ENCODE measurements at regions not wholly inside any gene's neighbourhood (a gene's known extent, or its start where the extent isn't known, plus 50 kb on each side); places are given as distances from the start of the nearest gene placed in this dataset.

DNA sequence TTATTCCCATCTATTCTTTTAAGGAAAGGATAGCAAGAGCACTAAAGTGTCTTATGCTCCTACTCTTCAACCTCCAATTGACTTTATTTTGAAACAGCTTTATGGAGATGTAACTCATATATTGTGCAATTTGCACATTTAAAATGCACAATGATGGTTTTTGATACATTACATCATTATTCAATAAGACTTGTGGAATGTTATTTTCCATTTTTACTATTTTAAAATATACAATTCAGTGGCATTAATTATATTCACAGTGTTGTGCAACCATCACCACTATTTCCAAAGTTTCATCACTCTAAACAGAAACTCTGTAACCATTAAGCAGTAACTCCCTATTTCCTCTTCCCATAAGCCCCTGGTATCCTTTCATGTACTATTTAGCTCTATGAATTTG, 489.8 kb downstream of the NEBL start:
- Histone ChIP-seq H3K4me3 (ENCODE audit: low read depth, low read length) (no peak overlapping the region), H3K27me3 (ENCODE audit: control insufficient read depth, insufficient read depth, low read length) (no peaks in the 10 kb centered on the region), H3K27ac (ENCODE audit: low read depth, low read length) (no peak overlapping the region), H3K36me3 (ENCODE audit: control insufficient read depth, insufficient read depth, low read length) (no peaks in the 10 kb centered on the region), H3K9ac (ENCODE audit: low read length) (no peak overlapping the region), H3K9me3 (ENCODE audit: control insufficient read depth, insufficient read depth, low read depth, low read length) (no peaks in the 10 kb centered on the region), H3K4me1 (ENCODE audit: control insufficient read depth, insufficient read depth, low read length) (no peaks in the 10 kb centered on the region)

GRCh38 chr10:20406281-20407104, 490.6 kb downstream of the NEBL start:
- no peaks in the 10 kb centered on the region for H3K36me3 ChIP-seq (ENCODE audit: control insufficient read depth, insufficient read depth, low read length)
- no peaks in the 10 kb centered on the region for H3K9me3 ChIP-seq (ENCODE audit: control insufficient read depth, insufficient read depth, low read depth, low read length)
- no peak overlapping the region for H3K9ac ChIP-seq (ENCODE audit: low read length)
- H3K4me1 ChIP-seq (ENCODE audit: control insufficient read depth, insufficient read depth, low read length): no peaks in the 10 kb centered on the region
- no peaks in the 10 kb centered on the region for H3K27me3 ChIP-seq (ENCODE audit: control insufficient read depth, insufficient read depth, low read length)
- H3K4me3 ChIP-seq (ENCODE audit: low read depth, low read length): no peak overlapping the region
- no peak overlapping the region for H3K27ac ChIP-seq (ENCODE audit: low read depth, low read length)

DNA sequence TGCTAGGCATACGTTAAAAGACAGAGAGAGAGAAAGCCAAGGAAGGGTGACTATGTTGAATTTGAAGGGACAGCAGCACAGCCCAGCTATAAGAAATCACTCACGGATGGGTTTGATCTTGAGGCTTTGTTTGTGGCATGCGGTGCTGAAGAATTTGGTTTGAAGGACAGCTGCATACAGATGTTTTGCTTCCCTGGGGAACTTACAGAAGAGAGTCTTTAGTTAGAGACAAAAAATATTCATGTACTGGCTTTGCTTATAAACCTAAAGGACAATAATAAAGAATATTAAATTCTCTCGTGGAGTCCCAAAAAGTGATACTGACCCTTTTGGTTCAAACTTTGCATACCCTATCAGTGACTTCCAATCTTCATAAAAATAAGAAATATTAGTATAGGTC, 491.4 kb downstream of the NEBL start:
- Histone ChIP-seq H3K4me1 (ENCODE audit: control insufficient read depth, insufficient read depth, low read length) (no peaks in the 10 kb centered on the region), H3K27ac (ENCODE audit: low read depth, low read length) (no peak overlapping the region), H3K4me3 (ENCODE audit: low read depth, low read length) (no peak overlapping the region), H3K9me3 (ENCODE audit: control insufficient read depth, insufficient read depth, low read depth, low read length) (no peaks in the 10 kb centered on the region), H3K27me3 (ENCODE audit: control insufficient read depth, insufficient read depth, low read length) (no peaks in the 10 kb centered on the region), H3K9ac (ENCODE audit: low read length) (no peak overlapping the region), H3K36me3 (ENCODE audit: control insufficient read depth, insufficient read depth, low read length) (no peaks in the 10 kb centered on the region)

- Histone ChIP-seq H3K27me3 (ENCODE audit: control insufficient read depth, insufficient read depth, low read length) (no peaks in the 10 kb centered on the region), H3K27ac (ENCODE audit: low read depth, low read length) (no peak overlapping the region), H3K4me3 (ENCODE audit: low read depth, low read length) (no peak overlapping the region), H3K9me3 (ENCODE audit: control insufficient read depth, insufficient read depth, low read depth, low read length) (no peaks in the 10 kb centered on the region), H3K36me3 (ENCODE audit: control insufficient read depth, insufficient read depth, low read length) (no peaks in the 10 kb centered on the region), H3K4me1 (ENCODE audit: control insufficient read depth, insufficient read depth, low read length) (no peaks in the 10 kb centered on the region), H3K9ac (ENCODE audit: low read length) (no peak overlapping the region)
Observed at GRCh38 chr10:20405050-20405449, 492.1 kb downstream of the NEBL start.

GRCh38 chr10:20399772-20400171, 497.3 kb downstream of the NEBL start:
- H3K4me3 ChIP-seq (ENCODE audit: low read depth, low read length): no peak overlapping the region
- H3K27ac ChIP-seq (ENCODE audit: low read depth, low read length): no peak overlapping the region
- no peak overlapping the region for H3K9ac ChIP-seq (ENCODE audit: low read length)
- no peaks in the 10 kb centered on the region for H3K36me3 ChIP-seq (ENCODE audit: control insufficient read depth, insufficient read depth, low read length)
- no peaks in the 10 kb centered on the region for H3K4me1 ChIP-seq (ENCODE audit: control insufficient read depth, insufficient read depth, low read length)
- no peaks in the 10 kb centered on the region; the same call in 1 of the 2 replicates for H3K9me3 ChIP-seq (ENCODE audit: control insufficient read depth, insufficient read depth, low read depth, low read length)
- no peaks in the 10 kb centered on the region for H3K27me3 ChIP-seq (ENCODE audit: control insufficient read depth, insufficient read depth, low read length)

DNA sequence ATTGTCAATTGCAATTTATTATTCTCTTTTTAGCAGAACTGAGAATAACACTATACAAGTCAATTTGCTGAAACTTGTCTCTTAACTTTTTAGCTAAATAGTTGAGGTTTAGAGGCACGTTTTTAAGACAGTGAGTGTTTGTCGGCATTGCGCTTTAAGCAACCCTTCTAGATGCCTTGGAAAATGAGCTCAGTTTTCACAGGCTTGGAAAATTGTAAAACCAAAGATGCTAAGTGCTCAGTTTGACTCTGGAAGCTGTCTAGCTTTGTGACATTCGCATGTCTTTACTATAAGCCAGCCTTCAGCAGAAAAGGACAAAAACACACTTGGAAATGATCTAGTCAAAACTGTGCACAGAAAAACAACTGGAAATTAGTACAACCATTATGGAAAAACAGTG, 500.4 kb downstream of the NEBL start:
- H3K36me3 ChIP-seq (ENCODE audit: control insufficient read depth, insufficient read depth, low read length): no peaks in the 10 kb centered on the region
- no peak overlapping the region for H3K27ac ChIP-seq (ENCODE audit: low read depth, low read length)
- no peaks in the 10 kb centered on the region; the same call in 1 of the 2 replicates for H3K9me3 ChIP-seq (ENCODE audit: control insufficient read depth, insufficient read depth, low read depth, low read length)
- H3K4me3 ChIP-seq (ENCODE audit: low read depth, low read length): no peak overlapping the region
- H3K9ac ChIP-seq (ENCODE audit: low read length): no peak overlapping the region
- H3K4me1 ChIP-seq (ENCODE audit: control insufficient read depth, insufficient read depth, low read length): no peaks in the 10 kb centered on the region
- H3K27me3 ChIP-seq (ENCODE audit: control insufficient read depth, insufficient read depth, low read length): no peaks in the 10 kb centered on the region

- H3K27me3 ChIP-seq (ENCODE audit: control insufficient read depth, insufficient read depth, low read length): no peaks in the 10 kb centered on the region
- H3K9me3 ChIP-seq (ENCODE audit: control insufficient read depth, insufficient read depth, low read depth, low read length): no peaks in the 10 kb centered on the region; the same call in 1 of the 2 replicates
- no peak overlapping the region for H3K27ac ChIP-seq (ENCODE audit: low read depth, low read length)
- no peak overlapping the region for H3K4me3 ChIP-seq (ENCODE audit: low read depth, low read length)
- H3K4me1 ChIP-seq (ENCODE audit: control insufficient read depth, insufficient read depth, low read length): no peaks in the 10 kb centered on the region
- no peak overlapping the region for H3K9ac ChIP-seq (ENCODE audit: low read length)
- H3K36me3 ChIP-seq (ENCODE audit: control insufficient read depth, insufficient read depth, low read length): no peaks in the 10 kb centered on the region
Observed at GRCh38 chr10:20396205-20396604, 500.9 kb downstream of the NEBL start.

DNA sequence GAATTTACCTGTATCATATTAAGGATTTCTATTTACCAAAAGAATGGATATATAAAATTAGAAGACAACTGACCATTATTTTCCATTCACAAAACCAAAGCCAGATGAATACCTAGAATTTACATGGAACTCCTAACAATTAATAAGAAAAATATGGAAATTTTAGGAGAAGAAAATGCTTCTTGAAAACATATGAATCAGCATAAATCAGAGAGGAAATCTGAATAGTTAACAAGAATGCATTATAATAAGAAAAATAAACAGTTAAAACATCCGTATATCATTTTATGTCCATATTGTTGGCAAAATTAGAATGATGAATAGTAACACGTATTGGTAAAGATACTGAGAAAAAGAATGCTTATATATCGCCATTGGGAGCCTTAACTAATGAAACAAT, 505.5 kb downstream of the NEBL start:
- Histone ChIP-seq H3K36me3 (ENCODE audit: control insufficient read depth, insufficient read depth, low read length) (no peaks in the 10 kb centered on the region), H3K9ac (ENCODE audit: low read length) (no peak overlapping the region), H3K4me3 (ENCODE audit: low read depth, low read length) (no peak overlapping the region), H3K27ac (ENCODE audit: low read depth, low read length) (no peak overlapping the region), H3K4me1 (ENCODE audit: control insufficient read depth, insufficient read depth, low read length) (no peaks in the 10 kb centered on the region), H3K27me3 (ENCODE audit: control insufficient read depth, insufficient read depth, low read length) (no peaks in the 10 kb centered on the region), H3K9me3 (ENCODE audit: control insufficient read depth, insufficient read depth, low read depth, low read length) (no peaks in the 10 kb centered on the region; the same call in 1 of the 2 replicates)

DNA sequence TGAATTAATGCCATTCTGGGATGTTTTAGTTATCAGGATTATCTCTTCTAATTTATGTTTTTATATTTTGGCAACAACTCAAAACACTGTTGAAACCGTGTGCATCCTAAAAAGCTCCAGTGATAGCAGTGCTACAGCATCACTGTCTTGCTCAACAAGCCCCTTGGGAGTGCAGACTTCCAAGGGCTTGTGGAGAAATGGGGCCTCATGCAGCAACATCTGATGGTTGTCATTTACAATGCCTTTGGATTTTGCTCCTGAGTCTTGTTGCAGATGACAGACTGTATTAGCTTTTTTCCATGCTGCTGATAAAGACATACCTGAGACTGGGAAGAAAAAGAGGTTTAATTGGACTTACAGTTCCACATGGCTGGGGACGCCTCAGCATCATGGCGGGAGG, 515.4 kb downstream of the NEBL start:
- no peaks in the 10 kb centered on the region for H3K27me3 ChIP-seq (ENCODE audit: control insufficient read depth, insufficient read depth, low read length)
- peaks cover 34% of the 10 kb centered on the region for H3K9me3 ChIP-seq (ENCODE audit: control insufficient read depth, insufficient read depth, low read depth, low read length)
- no peak overlapping the region for H3K9ac ChIP-seq (ENCODE audit: low read length)
- H3K4me1 ChIP-seq (ENCODE audit: control insufficient read depth, insufficient read depth, low read length): no peaks in the 10 kb centered on the region
- no peak overlapping the region for H3K4me3 ChIP-seq (ENCODE audit: low read depth, low read length)
- peaks cover 4% of the 10 kb centered on the region; the same call in 1 of the 2 replicates for H3K36me3 ChIP-seq (ENCODE audit: control insufficient read depth, insufficient read depth, low read length)
- no peak overlapping the region for H3K27ac ChIP-seq (ENCODE audit: low read depth, low read length)

- H3K27me3 ChIP-seq (ENCODE audit: control insufficient read depth, insufficient read depth, low read length): no peaks in the 10 kb centered on the region
- H3K9ac ChIP-seq (ENCODE audit: low read length): no peak overlapping the region
- peaks cover 39% of the 10 kb centered on the region for H3K9me3 ChIP-seq (ENCODE audit: control insufficient read depth, insufficient read depth, low read depth, low read length)
- no peaks in the 10 kb centered on the region for H3K4me1 ChIP-seq (ENCODE audit: control insufficient read depth, insufficient read depth, low read length)
- H3K36me3 ChIP-seq (ENCODE audit: control insufficient read depth, insufficient read depth, low read length): peaks cover 4% of the 10 kb centered on the region; the same call in 1 of the 2 replicates
- H3K4me3 ChIP-seq (ENCODE audit: low read depth, low read length): no peak overlapping the region
- no peak overlapping the region for H3K27ac ChIP-seq (ENCODE audit: low read depth, low read length)
Observed at GRCh38 chr10:20380401-20380800, 516.7 kb downstream of the NEBL start.

- Histone ChIP-seq H3K36me3 (ENCODE audit: control insufficient read depth, insufficient read depth, low read length) (peaks cover 3% of the 10 kb centered on the region; the same call in 1 of the 2 replicates), H3K4me1 (ENCODE audit: control insufficient read depth, insufficient read depth, low read length) (peaks cover 27% of the 10 kb centered on the region), H3K4me3 (ENCODE audit: low read depth, low read length) (peak overlapping the region; percentile 64), H3K9ac (ENCODE audit: low read length) (peak overlapping the region; percentile 75), H3K27ac (ENCODE audit: low read depth, low read length) (peak overlapping the region; percentile 98), H3K27me3 (ENCODE audit: control insufficient read depth, insufficient read depth, low read length) (no peaks in the 10 kb centered on the region), H3K9me3 (ENCODE audit: control insufficient read depth, insufficient read depth, low read depth, low read length) (peaks cover 26% of the 10 kb centered on the region)
Observed at GRCh38 chr10:20372748-20373147, 524.4 kb downstream of the NEBL start.
